NOMO-1 treated with DMSO at 0.1 percent for 48 hours (cell line): ENCODE measurements at regions not wholly inside any gene's neighbourhood (a gene's known extent, or its start where the extent isn't known, plus 50 kb on each side); places are given as distances from the start of the nearest gene placed in this dataset.
"Not testable (repeated sequence)": the region's sequence is repeated elsewhere in the genome, so short reads cannot be mapped to it uniquely, and the experiment has no call there.

Source experiments
- DNase-seq: peaks from one replicate; lab custom pipeline; 2025; ENCODE audit not compliant: unreplicated experiment; lab: John Stamatoyannopoulos, UW

- not testable (repeated sequence) for DNase-seq
These were observed 84.2 kb upstream of the ADORA2B start for GRCh38 chr17:15860774-15861173.

GRCh38 chr17:15864061-15864460 lies 80.9 kb upstream of the ADORA2B start:
- DNase-seq: not testable (repeated sequence)

- not testable (repeated sequence) for DNase-seq
These were observed 80.5 kb upstream of the ADORA2B start for GRCh38 chr17:15864472-15864871.

GRCh38 chr17:15866015-15866414 lies 78.9 kb upstream of the ADORA2B start:
- not testable (repeated sequence) for DNase-seq

- DNase-seq: not testable (repeated sequence)
These were observed 77.6 kb upstream of the ADORA2B start for GRCh38 chr17:15867331-15867730.

- DNase-seq: not testable (repeated sequence)
These were observed 75.1 kb upstream of the ADORA2B start for GRCh38 chr17:15869868-15870267.

- DNase-seq: not testable (repeated sequence)
These were observed 72.3 kb upstream of the ADORA2B start for GRCh38 chr17:15872677-15873076.

- DNase-seq: not testable (repeated sequence)
These were observed 66.9 kb upstream of the ADORA2B start for GRCh38 chr17:15877882-15878500.

- no peak for DNase-seq
These were observed 62.7 kb upstream of the ADORA2B start for GRCh38 chr17:15882058-15882720.

- DNase-seq: no peak
These were observed 62.2 kb upstream of the ADORA2B start for GRCh38 chr17:15882777-15883176.

GRCh38 chr17:15883617-15884111 lies 61.3 kb upstream of the ADORA2B start:
- peak; percentile 79 for DNase-seq

- no peak for DNase-seq
These were observed 60.2 kb upstream of the ADORA2B start for GRCh38 chr17:15884731-15885130.

- DNase-seq: no peak
These were observed 59.2 kb upstream of the ADORA2B start for GRCh38 chr17:15885770-15886169.

GRCh38 chr17:15886221-15886620 lies 58.7 kb upstream of the ADORA2B start:
- DNase-seq: no peak

GRCh38 chr17:15886804-15887203 lies 58.1 kb upstream of the ADORA2B start:
- peak; percentile 58 for DNase-seq

- DNase-seq: no peak
These were observed 56.5 kb upstream of the ADORA2B start for GRCh38 chr17:15888436-15888835.

GRCh38 chr17:15890279-15890892 lies 54.5 kb upstream of the ADORA2B start:
- DNase-seq: no peak

GRCh38 chr17:15891318-15891717 lies 53.6 kb upstream of the ADORA2B start:
- no peak for DNase-seq

GRCh38 chr17:15892244-15892643 lies 52.7 kb upstream of the ADORA2B start:
- DNase-seq: no peak

GRCh38 chr17:15892731-15893657 lies 51.9 kb upstream of the ADORA2B start:
- DNase-seq: no peak

- DNase-seq: no peak
These were observed 51.3 kb upstream of the ADORA2B start for GRCh38 chr17:15893658-15894024.
